ENCODE measurements at regions not wholly inside any gene's neighbourhood (a gene's known extent, or its start where the extent isn't known, plus 50 kb on each side); places are given as distances from the start of the nearest gene placed in this dataset.

DNA sequence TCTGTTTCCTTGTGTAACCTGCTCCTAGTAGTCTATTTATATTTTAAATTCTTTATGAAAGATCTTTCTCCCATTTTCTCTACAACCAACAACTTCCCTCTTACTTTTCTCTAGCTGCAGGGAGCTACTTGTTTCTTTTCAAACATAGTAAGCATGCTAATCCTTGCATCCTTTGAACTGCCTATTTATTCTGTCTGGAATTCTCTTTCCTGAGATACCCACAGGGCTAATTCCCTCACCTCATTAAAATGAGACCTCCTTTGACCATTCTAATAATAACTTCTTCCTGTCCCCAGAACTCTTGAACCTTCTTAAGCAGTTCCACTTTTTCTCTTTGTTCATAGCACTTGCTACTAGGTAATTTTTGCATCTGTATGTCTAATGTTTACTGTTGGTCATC, 620.6 kb upstream of the CDH18 start:
- H3K4me3 ChIP-seq (ENCODE audit: low read depth, low read length): no peak overlapping the region
- no peaks in the 10 kb centered on the region for H3K4me1 ChIP-seq (ENCODE audit: insufficient read depth)
- DNase-seq (ENCODE audit: extremely low spot score): no peak
- no peaks in the 10 kb centered on the region for H3K36me3 ChIP-seq (ENCODE audit: insufficient read depth)
- H3K27ac ChIP-seq (ENCODE audit: low read depth): no peak overlapping the region

DNA sequence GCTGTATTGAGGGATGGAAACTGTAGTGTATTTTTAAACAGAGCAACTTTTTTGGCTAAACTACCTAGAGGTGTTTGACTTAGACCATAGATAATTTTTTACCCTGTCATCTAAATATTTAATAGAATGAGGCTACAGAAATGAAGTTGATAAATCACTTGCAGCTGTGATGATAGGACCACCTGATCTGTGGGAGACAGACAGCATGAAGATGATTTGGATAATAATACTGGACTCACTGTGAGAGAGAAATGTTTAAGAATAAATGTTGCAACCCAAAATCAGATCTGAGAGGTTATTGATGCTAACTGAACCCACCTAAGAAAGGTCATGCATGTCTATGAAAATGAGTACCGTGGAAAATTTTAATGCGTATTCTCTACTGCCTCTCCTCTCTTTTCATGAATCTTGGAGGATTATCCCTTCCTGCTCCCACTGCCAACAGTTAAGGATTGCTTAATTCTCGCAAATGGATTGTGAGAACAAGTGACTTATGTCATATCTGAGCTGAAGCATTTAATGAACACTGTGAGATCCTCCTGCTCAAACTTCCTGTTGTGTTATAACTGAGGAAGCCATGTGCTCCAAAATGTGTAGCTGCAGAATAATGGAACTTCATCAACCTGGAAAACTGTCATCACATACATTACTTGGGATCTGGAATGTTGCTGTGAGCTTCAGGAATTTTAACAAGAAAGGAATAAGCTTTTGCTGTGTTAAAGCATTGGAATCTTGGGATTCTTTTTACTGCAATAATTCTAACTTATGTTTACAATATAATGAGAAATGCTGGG, 617.9 kb upstream of the CDH18 start:
- Histone ChIP-seq H3K36me3 (ENCODE audit: insufficient read depth) (no peaks in the 10 kb centered on the region), H3K4me3 (ENCODE audit: low read depth, low read length) (no peak overlapping the region), H3K4me1 (ENCODE audit: insufficient read depth) (no peaks in the 10 kb centered on the region), H3K27ac (ENCODE audit: low read depth) (no peak overlapping the region)
- 29% methylated on average over 3 of the region's 3 CpGs for WGBS
- DNase-seq (ENCODE audit: extremely low spot score): no peak

DNA sequence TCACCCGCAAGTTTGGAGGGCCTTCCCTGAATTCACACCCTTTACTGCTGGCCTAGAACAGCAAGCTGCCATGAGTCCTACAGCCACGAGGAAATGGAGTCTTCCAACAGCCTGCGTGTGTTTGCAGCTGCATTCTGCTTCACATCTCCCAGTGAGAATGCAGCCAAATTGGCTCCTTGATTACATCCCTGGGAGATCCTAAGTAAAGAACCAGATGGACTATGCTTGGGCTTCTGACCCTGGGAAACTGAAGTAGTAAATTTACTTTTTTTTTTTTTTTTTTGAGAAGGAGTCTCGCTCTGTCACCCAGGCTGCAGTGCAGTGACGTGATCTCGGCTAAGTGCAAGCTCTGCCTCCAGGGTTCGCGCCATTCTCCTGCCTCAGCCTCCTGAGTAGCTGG, 617.0 kb upstream of the CDH18 start:
- Histone ChIP-seq H3K4me1 (ENCODE audit: insufficient read depth) (no peaks in the 10 kb centered on the region), H3K4me3 (ENCODE audit: low read depth, low read length) (no peak overlapping the region), H3K36me3 (ENCODE audit: insufficient read depth) (no peaks in the 10 kb centered on the region), H3K27ac (ENCODE audit: low read depth) (no peak overlapping the region)
- no peak for DNase-seq (ENCODE audit: extremely low spot score)
- WGBS: 63% methylated on average over 8 of the region's 8 CpGs

DNA sequence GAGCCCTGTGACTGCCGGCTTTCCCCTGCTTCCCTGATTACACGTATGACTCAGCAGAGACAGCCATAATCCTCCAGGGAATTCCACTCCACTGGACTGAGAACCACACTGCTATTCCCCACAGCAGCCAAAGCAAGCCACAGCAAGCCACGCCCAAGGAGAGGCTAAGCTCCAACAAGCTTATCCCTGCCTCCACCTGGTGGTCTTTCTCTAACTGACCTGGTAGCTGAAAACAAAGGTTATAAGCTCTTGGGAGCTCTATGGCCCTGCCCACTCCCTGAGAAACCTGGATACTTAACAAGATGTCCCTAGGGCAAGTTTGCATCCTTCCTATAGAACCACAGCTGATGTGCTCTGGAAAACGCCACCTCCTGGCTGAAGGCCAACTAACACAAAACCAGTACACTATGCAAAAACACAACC, 613.7 kb upstream of the CDH18 start:
- WGBS: 74% methylated on average over 4 of the region's 4 CpGs
- no peaks in the 10 kb centered on the region for H3K36me3 ChIP-seq (ENCODE audit: insufficient read depth)
- no peaks in the 10 kb centered on the region for H3K4me1 ChIP-seq (ENCODE audit: insufficient read depth)
- H3K4me3 ChIP-seq (ENCODE audit: low read depth, low read length): no peak overlapping the region
- no peak for DNase-seq (ENCODE audit: extremely low spot score)
- no peak overlapping the region for H3K27ac ChIP-seq (ENCODE audit: low read depth)

DNA sequence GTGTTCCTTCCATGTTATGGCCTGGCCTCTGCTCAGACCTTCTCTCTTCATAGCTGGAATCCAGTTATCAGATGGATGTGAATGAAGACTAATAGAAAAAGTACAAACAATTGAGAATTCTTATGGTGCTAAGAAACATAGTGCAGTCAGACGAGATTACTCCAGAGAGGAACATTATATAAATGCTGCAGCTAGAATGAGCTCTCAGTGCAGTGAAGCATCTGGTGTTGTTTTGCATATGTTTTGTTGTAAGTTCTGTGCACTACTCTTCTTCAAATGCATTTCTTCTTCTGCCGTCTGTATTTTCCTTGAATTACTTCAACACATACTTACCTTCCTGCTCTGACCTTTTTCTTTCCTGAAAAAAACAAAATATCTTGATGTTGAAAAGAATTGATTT, 602.4 kb upstream of the CDH18 start:
- no peak for DNase-seq (ENCODE audit: extremely low spot score)
- Histone ChIP-seq H3K27ac (ENCODE audit: low read depth) (no peak overlapping the region), H3K4me3 (ENCODE audit: low read depth, low read length) (no peak overlapping the region), H3K4me1 (ENCODE audit: insufficient read depth) (no peaks in the 10 kb centered on the region), H3K36me3 (ENCODE audit: insufficient read depth) (no peaks in the 10 kb centered on the region)
- WGBS: 74% methylated on average over 2 of the region's 2 CpGs

DNA sequence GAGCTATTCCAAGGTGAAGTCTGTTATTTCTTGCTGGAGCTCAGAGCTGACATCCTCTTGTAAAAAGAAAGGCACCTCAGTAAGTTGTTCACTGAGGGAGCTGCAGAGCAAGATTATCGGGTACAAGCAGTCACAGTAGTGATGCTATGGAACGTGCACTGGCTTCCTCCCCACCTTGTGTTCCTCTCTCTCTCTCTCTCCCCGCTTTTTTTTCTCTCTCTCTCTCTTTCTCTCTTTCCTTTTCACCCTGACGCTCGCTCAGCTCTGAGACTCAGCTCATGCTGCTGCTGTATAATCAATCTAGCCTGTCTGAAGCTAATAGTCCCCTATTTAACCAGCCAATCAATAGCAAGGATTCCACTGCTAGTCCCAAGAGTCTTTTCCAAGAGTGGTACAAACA, 587.6 kb upstream of the CDH18 start:
- H3K36me3 ChIP-seq (ENCODE audit: insufficient read depth): no peaks in the 10 kb centered on the region
- no peak for DNase-seq (ENCODE audit: extremely low spot score)
- WGBS: 15% methylated on average over 5 of the region's 5 CpGs
- no peak overlapping the region for H3K27ac ChIP-seq (ENCODE audit: low read depth)
- H3K4me3 ChIP-seq (ENCODE audit: low read depth, low read length): no peak overlapping the region
- H3K4me1 ChIP-seq (ENCODE audit: insufficient read depth): no peaks in the 10 kb centered on the region

DNA sequence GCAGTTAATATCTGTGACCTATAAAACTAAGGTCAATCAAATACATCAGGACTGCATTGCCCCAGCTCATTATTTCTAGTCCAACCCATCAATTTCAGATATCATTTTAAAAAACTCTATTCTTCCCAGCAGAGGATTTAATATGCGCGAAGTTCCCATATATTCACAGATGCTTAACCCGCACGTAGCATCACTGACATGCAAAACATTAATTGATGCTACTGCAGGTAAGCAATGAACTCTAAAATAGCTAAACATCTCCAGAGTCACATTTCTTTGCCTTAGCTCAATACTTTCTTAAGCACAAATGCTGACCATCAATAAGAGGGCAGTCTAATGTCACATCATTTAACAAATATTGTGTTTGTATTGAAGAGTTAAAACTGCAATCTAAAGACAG, 586.6 kb upstream of the CDH18 start:
- Histone ChIP-seq H3K4me3 (ENCODE audit: low read depth, low read length) (no peak overlapping the region), H3K36me3 (ENCODE audit: insufficient read depth) (no peaks in the 10 kb centered on the region), H3K27ac (ENCODE audit: low read depth) (no peak overlapping the region), H3K4me1 (ENCODE audit: insufficient read depth) (no peaks in the 10 kb centered on the region)
- DNase-seq (ENCODE audit: extremely low spot score): no peak
- WGBS: 93% methylated on average over 4 of the region's 4 CpGs

DNA sequence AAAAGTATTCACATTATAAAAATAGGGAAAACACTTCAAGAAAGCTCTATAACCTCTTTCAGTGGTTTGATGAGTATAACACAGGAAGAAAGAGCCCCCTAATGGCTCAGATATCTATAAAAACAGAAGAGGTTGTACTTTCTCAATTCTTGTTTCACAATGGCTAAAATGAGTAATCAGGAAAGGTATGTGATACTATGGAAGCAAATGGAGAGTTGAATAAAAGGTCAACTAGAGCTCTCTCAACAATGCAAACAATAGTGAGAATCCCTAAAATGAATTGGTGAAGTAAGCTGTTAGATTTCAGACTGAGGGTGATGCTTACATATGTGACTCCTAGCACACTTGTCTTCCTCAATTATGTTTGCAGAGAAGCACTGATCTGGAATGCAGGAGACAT, 584.6 kb upstream of the CDH18 start:
- Histone ChIP-seq H3K4me1 (ENCODE audit: insufficient read depth) (no peaks in the 10 kb centered on the region), H3K36me3 (ENCODE audit: insufficient read depth) (no peaks in the 10 kb centered on the region), H3K4me3 (ENCODE audit: low read depth, low read length) (no peak overlapping the region), H3K27ac (ENCODE audit: low read depth) (no peak overlapping the region)
- no peak for DNase-seq (ENCODE audit: extremely low spot score)

DNA sequence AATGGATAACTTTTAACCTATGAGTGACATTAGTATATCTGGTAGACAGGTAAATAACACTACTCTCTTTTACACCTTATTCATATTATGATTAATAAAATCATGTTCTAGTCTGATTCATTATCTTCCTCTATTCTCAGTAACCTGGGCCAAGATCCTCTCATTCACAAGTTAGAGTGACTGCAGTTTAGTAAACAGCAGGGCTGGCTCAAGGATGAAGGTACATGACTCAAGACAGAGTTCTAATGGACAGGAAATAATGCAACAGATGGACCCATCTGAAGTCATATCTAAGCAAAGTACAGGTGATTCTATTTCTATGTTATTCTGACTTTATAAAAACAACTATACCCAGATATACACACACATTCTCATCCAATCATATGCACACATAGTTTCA, 582.5 kb upstream of the CDH18 start:
- no peaks in the 10 kb centered on the region for H3K4me1 ChIP-seq (ENCODE audit: insufficient read depth)
- H3K4me3 ChIP-seq (ENCODE audit: low read depth, low read length): no peak overlapping the region
- no peak overlapping the region for H3K27ac ChIP-seq (ENCODE audit: low read depth)
- DNase-seq (ENCODE audit: extremely low spot score): no peak
- no peaks in the 10 kb centered on the region for H3K36me3 ChIP-seq (ENCODE audit: insufficient read depth)

DNA sequence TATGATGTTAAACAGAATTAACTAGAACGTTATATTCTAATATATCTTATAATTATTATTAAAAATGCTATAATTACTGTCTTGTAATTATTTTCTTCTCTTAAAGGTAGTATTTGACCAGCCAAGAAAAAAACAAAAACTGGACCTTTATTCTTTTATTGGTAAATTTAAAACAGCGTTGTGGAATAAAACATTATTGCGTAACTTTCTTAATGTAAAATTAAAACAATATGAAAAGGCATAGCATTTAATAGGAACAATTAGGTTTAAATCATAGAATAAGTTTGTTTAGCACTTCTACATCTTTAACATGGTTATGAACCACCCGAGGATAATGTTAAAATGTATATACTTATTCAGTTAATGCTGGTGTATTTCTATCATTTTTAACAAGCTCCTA, 574.5 kb upstream of the CDH18 start:
- no peak overlapping the region for H3K4me3 ChIP-seq (ENCODE audit: low read depth, low read length)
- H3K27ac ChIP-seq (ENCODE audit: low read depth): no peak overlapping the region
- no peak for DNase-seq (ENCODE audit: extremely low spot score)
- H3K4me1 ChIP-seq (ENCODE audit: insufficient read depth): no peaks in the 10 kb centered on the region
- 92% methylated on average over 4 of the region's 4 CpGs for WGBS
- H3K36me3 ChIP-seq (ENCODE audit: insufficient read depth): no peaks in the 10 kb centered on the region

DNA sequence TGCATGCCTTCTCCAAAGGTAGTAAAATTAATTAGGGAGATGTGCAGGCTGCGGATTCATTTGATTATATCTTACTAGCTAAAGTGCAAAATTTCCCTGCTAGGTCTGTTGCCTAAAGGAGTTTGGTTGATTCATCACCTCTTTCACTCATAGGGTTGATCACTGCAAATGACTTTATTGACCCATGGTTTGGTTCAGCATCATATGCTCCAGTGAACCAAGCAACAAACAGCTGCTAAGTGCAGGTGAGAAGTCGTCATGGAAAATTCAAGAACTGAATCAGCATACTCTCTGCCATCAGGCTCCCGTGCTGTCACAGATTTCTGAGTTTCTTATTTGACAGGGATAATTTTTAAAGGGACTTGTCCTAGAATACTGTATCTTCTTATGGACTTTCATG, 571.8 kb upstream of the CDH18 start:
- WGBS: 60% methylated on average over 3 of the region's 3 CpGs
- no peak overlapping the region for H3K27ac ChIP-seq (ENCODE audit: low read depth)
- DNase-seq (ENCODE audit: extremely low spot score): no peak
- no peak overlapping the region for H3K4me3 ChIP-seq (ENCODE audit: low read depth, low read length)
- H3K4me1 ChIP-seq (ENCODE audit: insufficient read depth): no peaks in the 10 kb centered on the region
- no peaks in the 10 kb centered on the region for H3K36me3 ChIP-seq (ENCODE audit: insufficient read depth)

DNA sequence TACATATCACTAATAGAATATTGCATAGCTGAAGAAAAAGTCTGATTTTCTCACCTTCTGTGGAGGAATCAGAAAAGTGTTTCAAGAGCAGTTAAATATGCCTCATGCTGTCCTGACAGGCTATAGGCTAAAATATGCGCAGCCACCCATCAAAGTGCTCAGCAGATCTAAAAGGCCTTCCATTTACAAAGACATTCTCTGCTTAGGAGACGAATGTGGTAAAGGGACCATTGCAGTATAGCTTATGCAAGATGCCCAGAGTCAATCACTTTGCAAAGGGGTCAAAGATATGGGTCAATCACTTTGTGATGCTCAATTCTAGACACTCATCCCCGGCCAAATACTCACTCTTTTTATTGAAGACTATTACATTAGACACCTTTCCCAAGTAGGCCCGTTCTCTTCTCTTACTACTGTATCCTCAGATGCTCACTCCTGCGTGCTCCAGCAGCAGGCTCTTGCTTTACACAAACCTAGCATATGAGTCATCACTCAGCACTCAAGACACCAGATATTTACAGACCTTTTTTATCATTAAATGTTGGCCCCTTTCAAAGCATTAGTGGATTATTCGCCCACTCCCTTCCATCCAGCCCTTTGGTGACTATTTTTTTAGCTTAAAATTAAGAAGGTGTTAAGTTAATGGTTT, 568.2 kb upstream of the CDH18 start:
- WGBS: 74% methylated on average over 6 of the region's 6 CpGs
- DNase-seq (ENCODE audit: extremely low spot score): no peak
- no peaks in the 10 kb centered on the region for H3K4me1 ChIP-seq (ENCODE audit: insufficient read depth)
- H3K4me3 ChIP-seq (ENCODE audit: low read depth, low read length): no peak overlapping the region
- no peaks in the 10 kb centered on the region for H3K36me3 ChIP-seq (ENCODE audit: insufficient read depth)
- no peak overlapping the region for H3K27ac ChIP-seq (ENCODE audit: low read depth)

DNA sequence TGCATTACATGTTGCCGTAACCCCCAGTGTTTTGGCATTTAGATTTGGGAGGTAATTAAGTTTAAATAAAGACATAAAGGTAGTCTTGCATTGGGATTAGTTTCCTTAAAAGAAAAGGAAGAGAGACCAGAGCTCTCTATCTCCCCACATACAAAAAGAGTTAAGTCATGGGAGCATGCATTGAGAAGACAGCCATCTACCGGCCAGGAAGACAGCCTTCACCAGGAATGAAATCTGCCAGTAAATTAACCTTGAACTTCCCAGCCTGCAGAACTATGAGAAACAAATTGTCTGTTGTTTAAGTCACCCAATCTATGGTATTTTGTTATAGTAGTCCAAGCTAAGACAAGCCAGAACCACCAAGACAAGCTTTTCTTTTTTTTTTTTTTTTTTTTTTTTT, 567.0 kb upstream of the CDH18 start:
- H3K27ac ChIP-seq (ENCODE audit: low read depth): no peak overlapping the region
- 79% methylated on average over 2 of the region's 2 CpGs for WGBS
- H3K4me3 ChIP-seq (ENCODE audit: low read depth, low read length): no peak overlapping the region
- no peaks in the 10 kb centered on the region for H3K4me1 ChIP-seq (ENCODE audit: insufficient read depth)
- H3K36me3 ChIP-seq (ENCODE audit: insufficient read depth): no peaks in the 10 kb centered on the region
- DNase-seq (ENCODE audit: extremely low spot score): no peak

DNA sequence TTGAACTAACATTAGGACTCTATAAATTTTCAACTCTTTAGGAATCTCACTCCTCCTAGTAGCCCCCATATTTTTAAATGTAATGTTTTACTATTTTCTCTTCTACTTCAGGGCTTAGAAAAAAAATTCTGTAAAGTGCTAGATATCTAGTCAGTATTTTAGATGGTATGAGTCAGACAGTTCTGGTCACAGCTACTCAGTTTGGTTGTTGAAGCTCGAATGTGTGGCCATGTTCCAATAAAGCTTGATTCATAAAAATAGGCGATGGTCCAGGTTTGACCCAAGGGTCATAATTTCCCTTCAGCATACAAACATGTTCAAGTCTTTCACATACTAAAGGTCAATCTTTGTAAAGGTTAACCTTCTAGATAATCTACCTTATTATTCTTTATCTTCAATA, 566.0 kb upstream of the CDH18 start:
- no peak for DNase-seq (ENCODE audit: extremely low spot score)
- 60% methylated on average over 2 of the region's 2 CpGs for WGBS
- H3K4me3 ChIP-seq (ENCODE audit: low read depth, low read length): no peak overlapping the region
- no peaks in the 10 kb centered on the region for H3K4me1 ChIP-seq (ENCODE audit: insufficient read depth)
- H3K36me3 ChIP-seq (ENCODE audit: insufficient read depth): no peaks in the 10 kb centered on the region
- no peak overlapping the region for H3K27ac ChIP-seq (ENCODE audit: low read depth)

Measured in urinary bladder (tissue), 3 donors.